ENCODE measurements at regions not wholly inside any gene's neighbourhood (a gene's known extent, or its start where the extent isn't known, plus 50 kb on each side); places are given as distances from the start of the nearest gene placed in this dataset.
"Not testable (repeated sequence)": the region's sequence is repeated elsewhere in the genome, so short reads cannot be mapped to it uniquely, and the experiment has no call there.

- H3K27me3 Mint-ChIP-seq (ENCODE audit: low read depth): peaks cover 3% of the 10 kb centered on the region
- H3K9me3 Mint-ChIP-seq: no peaks in the 10 kb centered on the region
- H3K4me3 Mint-ChIP-seq: no peak overlapping the region
- no peaks in the 10 kb centered on the region for H3K36me3 Mint-ChIP-seq (ENCODE audit: low read depth)
- no peak overlapping the region for H3K27ac Mint-ChIP-seq
- H3K4me1 Mint-ChIP-seq: no peaks in the 10 kb centered on the region
- TF ChIP-seq CTCF (IDR thresholded peaks at IDR 0.05; ENCODE audit: unreplicated experiment in 3 of 3): no peak
Measured at GRCh38 chr5:7274203-7274602, 121.7 kb upstream of the ADCY2 start.

- not testable (repeated sequence) for H3K4me1 Mint-ChIP-seq; H3K27ac Mint-ChIP-seq; H3K27me3 Mint-ChIP-seq (ENCODE audit: low read depth)
Measured at GRCh38 chr5:7289634-7290033, 106.3 kb upstream of the ADCY2 start.

GRCh38 chr5:7297821-7298220, 98.1 kb upstream of the ADCY2 start:
- H3K27me3 Mint-ChIP-seq (ENCODE audit: low read depth); H3K27ac Mint-ChIP-seq; H3K4me1 Mint-ChIP-seq; H3K4me3 Mint-ChIP-seq; H3K9me3 Mint-ChIP-seq; H3K36me3 Mint-ChIP-seq (ENCODE audit: low read depth): not testable (repeated sequence)

More at GRCh38 chr5:7289634-7290033, 106.3 kb upstream of the ADCY2 start:
- H3K36me3 Mint-ChIP-seq (ENCODE audit: low read depth); H3K4me3 Mint-ChIP-seq; H3K9me3 Mint-ChIP-seq: not testable (repeated sequence)

DNA sequence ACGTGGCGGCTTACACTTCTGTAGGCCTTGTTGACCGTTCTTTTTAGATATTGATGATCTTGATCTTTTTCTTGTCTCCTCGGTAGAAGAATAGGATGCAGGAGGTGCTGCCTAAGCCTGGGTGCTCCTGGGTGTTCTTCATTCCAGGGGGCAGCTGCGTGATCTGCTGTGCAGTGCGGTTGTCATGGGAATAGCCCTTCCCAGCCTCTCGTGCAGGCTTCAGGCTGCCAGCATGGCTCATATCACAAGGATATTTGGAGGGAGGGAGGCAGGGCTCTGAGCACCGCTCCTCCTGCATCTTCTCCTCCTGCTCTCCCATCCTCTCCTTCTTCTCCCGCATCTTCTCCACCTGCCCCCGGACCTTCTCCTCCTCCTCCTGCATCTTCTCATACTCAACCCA, 96.2 kb upstream of the ADCY2 start:
- H3K27ac Mint-ChIP-seq; H3K27me3 Mint-ChIP-seq (ENCODE audit: low read depth); H3K4me3 Mint-ChIP-seq; H3K4me1 Mint-ChIP-seq; H3K36me3 Mint-ChIP-seq (ENCODE audit: low read depth); H3K9me3 Mint-ChIP-seq: not testable (repeated sequence)

DNA sequence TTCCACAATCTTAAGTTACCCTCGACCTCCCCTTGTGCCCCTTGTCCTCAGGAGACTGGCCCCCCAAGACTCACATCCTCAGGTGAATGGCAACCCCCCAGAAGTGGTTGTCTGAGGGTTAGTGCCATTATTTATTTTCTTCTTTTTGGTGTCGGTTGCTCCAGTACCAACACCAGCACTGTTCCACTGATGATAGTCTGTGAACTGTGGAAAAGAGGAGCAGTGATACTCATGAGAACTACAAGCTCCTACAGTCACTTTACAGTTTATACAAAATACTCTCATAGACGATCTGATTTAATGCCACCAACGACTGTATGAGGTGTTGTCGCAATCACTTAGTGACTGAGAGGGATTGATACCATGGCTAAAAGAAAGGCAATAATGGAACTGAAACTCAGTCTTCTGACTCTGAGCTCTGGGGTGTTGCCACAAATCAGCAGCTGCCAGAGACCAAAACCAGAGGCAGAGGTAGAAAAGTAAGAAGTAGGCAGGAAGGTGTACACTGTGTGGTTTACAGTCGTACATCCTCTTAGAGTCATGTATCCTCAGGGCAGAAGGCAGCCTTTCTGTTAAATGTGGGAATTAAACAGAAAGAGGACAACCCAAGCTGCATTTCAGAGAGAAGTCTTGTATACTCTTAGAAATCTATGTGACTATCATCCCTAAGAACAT, 90.8 kb upstream of the ADCY2 start:
- H3K9me3 Mint-ChIP-seq; H3K36me3 Mint-ChIP-seq (ENCODE audit: low read depth); H3K4me3 Mint-ChIP-seq; H3K27ac Mint-ChIP-seq; H3K4me1 Mint-ChIP-seq: not testable (repeated sequence)
- peaks cover 13% of the 10 kb centered on the region for H3K27me3 Mint-ChIP-seq (ENCODE audit: low read depth)

- H3K9me3 Mint-ChIP-seq; H3K27ac Mint-ChIP-seq; H3K4me3 Mint-ChIP-seq; H3K36me3 Mint-ChIP-seq (ENCODE audit: low read depth); H3K4me1 Mint-ChIP-seq: not testable (repeated sequence)
- peaks cover 10% of the 10 kb centered on the region for H3K27me3 Mint-ChIP-seq (ENCODE audit: low read depth)
Measured at GRCh38 chr5:7306556-7306955, 89.4 kb upstream of the ADCY2 start.

GRCh38 chr5:7307709-7308108, 88.2 kb upstream of the ADCY2 start:
- not testable (repeated sequence) for H3K27ac Mint-ChIP-seq; H3K4me1 Mint-ChIP-seq; H3K9me3 Mint-ChIP-seq; H3K36me3 Mint-ChIP-seq (ENCODE audit: low read depth); H3K4me3 Mint-ChIP-seq
- peaks cover 10% of the 10 kb centered on the region for H3K27me3 Mint-ChIP-seq (ENCODE audit: low read depth)

DNA sequence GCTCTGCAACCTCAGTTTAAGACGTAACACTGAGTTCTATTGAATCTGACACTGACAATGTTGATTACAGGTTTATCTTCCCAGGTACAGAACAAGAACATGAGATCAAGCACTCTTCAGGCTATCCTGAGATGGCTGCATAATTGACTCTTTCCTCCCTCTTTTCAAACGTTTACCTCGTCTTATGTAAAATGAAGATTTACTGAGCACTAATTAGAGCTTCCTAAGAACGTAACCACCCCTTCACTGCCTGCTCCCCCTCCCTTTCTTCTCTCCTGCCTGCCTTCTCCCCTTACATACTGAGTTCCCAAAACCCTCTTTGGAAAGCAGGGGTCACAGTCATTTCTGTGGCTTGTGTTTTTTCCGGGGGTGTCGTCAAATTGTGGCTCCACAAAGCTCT, 86.2 kb upstream of the ADCY2 start:
- not testable (repeated sequence) for H3K4me3 Mint-ChIP-seq; H3K9me3 Mint-ChIP-seq; H3K27ac Mint-ChIP-seq; H3K4me1 Mint-ChIP-seq; H3K36me3 Mint-ChIP-seq (ENCODE audit: low read depth)
- peaks cover 13% of the 10 kb centered on the region for H3K27me3 Mint-ChIP-seq (ENCODE audit: low read depth)

GRCh38 chr5:7310656-7311055, 85.3 kb upstream of the ADCY2 start:
- not testable (repeated sequence) for H3K27ac Mint-ChIP-seq, H3K9me3 Mint-ChIP-seq

GRCh38 chr5:7315118-7315517, 80.8 kb upstream of the ADCY2 start:
- Mint-ChIP-seq H3K36me3 (ENCODE audit: low read depth) (no peaks in the 10 kb centered on the region), H3K9me3 (no peaks in the 10 kb centered on the region), H3K4me3 (no peak overlapping the region), H3K27ac (no peak overlapping the region), H3K27me3 (ENCODE audit: low read depth) (peaks cover 5% of the 10 kb centered on the region), H3K4me1 (no peaks in the 10 kb centered on the region)
- no peak for TF ChIP-seq CTCF (IDR thresholded peaks at IDR 0.05; ENCODE audit: unreplicated experiment in 3 of 3)

More at GRCh38 chr5:7310656-7311055, 85.3 kb upstream of the ADCY2 start:
- H3K27me3 Mint-ChIP-seq (ENCODE audit: low read depth); H3K4me3 Mint-ChIP-seq; H3K36me3 Mint-ChIP-seq (ENCODE audit: low read depth); H3K4me1 Mint-ChIP-seq: not testable (repeated sequence)

Data from nephron (organoid).